SK-N-SH (cell line): ENCODE measurements at regions not wholly inside any gene's neighbourhood (a gene's known extent, or its start where the extent isn't known, plus 50 kb on each side); places are given as distances from the start of the nearest gene placed in this dataset.

Source experiments
- CTCF ChIA-PET: fragments of 300-600, 350-600 bp; formaldehyde crosslinking; extraction: SDS; loops from one replicate; lab custom pipeline; 2021; lab: Yijun Ruan, JAX
- POLR2A ChIA-PET: fragments of 350-600 bp; sonication (Branson Sonifier 250); formaldehyde crosslinking; extraction: SDS; loops from one replicate; lab custom pipeline; 2020; ENCODE audit warnings: antibody characterized with exemption, inconsistent platforms; lab: Yijun Ruan, JAX
- DNase-seq: peaks from one replicate; pipeline ENCODE4 v3.0.0; 2012
- H2AFZ ChIP-seq: fragments of 200-600 bp; sonication (generic); 2 replicates; pipeline ENCODE4 v1.8.1; 2016; ENCODE audit warnings: antibody characterized with exemption, mild to moderate bottlenecking, low read depth
- H3F3A ChIP-seq: fragments of 200-600 bp; sonication (generic); replicated peaks from 2 replicates; pipeline ENCODE3; 2016; ENCODE audit warnings: antibody characterized with exemption, mild to moderate bottlenecking; ENCODE audit not compliant: insufficient read depth
- H3K27ac ChIP-seq, 2 experiments: fragments of 200-500 bp in 1 of 2; fragments of 200-600 bp in 1 of 2; sonication (Bioruptor generic) in 1 of 2; sonication (generic), shearing (Covaris generic) in 1 of 2; 2 replicates each; pipeline versions ENCODE4 v1.5.1 to v1.6.1; 2014 to 2016; ENCODE audit warnings: low read depth in 2 of 2, inconsistent platforms in 1 of 2, low read length in 1 of 2, mild to moderate bottlenecking in 1 of 2, mixed read lengths in 1 of 2
- H3K27me3 ChIP-seq: fragments of 200-600 bp; sonication (generic), shearing (Covaris generic); 2 replicates; pipeline ENCODE4 v1.6.1; 2016; ENCODE audit warnings: mixed run types; ENCODE audit not compliant: insufficient read depth
- H3K36me3 ChIP-seq, 2 experiments: fragments of 200-500 bp in 1 of 2; fragments of 200-600 bp in 1 of 2; sonication (Bioruptor generic) in 1 of 2; sonication (generic) in 1 of 2; replicated peaks in 1 of 2; 2 replicates each; pipeline versions ENCODE3 to v1.5.1; 2014 to 2016; ENCODE audit warnings: low read length in 1 of 2, mild to moderate bottlenecking in 1 of 2; ENCODE audit not compliant: insufficient read depth in 2 of 2, control insufficient read depth in 1 of 2
- H3K4me1 ChIP-seq, 2 experiments: fragments of 200-500 bp in 1 of 2; fragments of 200-600 bp in 1 of 2; sonication (Bioruptor generic) in 1 of 2; sonication (generic), shearing (Covaris generic) in 1 of 2; 2 replicates each; pipeline versions ENCODE4 v1.5.1 to v1.6.1; 2014 to 2016; ENCODE audit warnings: low read depth in 1 of 2, low read length in 1 of 2, mixed run types in 1 of 2; ENCODE audit not compliant: insufficient read depth in 2 of 2, control insufficient read depth in 1 of 2
- H3K4me2 ChIP-seq: fragments of 200-600 bp; sonication (generic), shearing (Covaris generic); 2 replicates; pipeline ENCODE4 v1.6.1; 2017; ENCODE audit warnings: mixed run types
- H3K4me3 ChIP-seq, 2 experiments: fragments of 200-500 bp in 1 of 2; fragments of 200-600 bp in 1 of 2; sonication (Bioruptor generic) in 1 of 2; sonication (generic), shearing (Covaris generic) in 1 of 2; 2 replicates each; pipeline versions ENCODE4 v1.5.1 to v1.8.1; 2014 to 2016; ENCODE audit warnings: low read depth in 2 of 2, inconsistent platforms in 1 of 2, low read length in 1 of 2, mild to moderate bottlenecking in 1 of 2, mixed read lengths in 1 of 2, moderate library complexity in 1 of 2
- H3K79me2 ChIP-seq: fragments of 200-600 bp; sonication (generic); 2 replicates; pipeline ENCODE4 v1.8.1; 2017; ENCODE audit warnings: mild to moderate bottlenecking; ENCODE audit not compliant: insufficient read depth
- H3K9ac ChIP-seq: fragments of 200-600 bp; sonication (generic); 2 replicates; pipeline ENCODE4 v1.6.1; 2017; ENCODE audit warnings: mixed run types
- H3K9me2 ChIP-seq: fragments of 200-600 bp; sonication (generic); 2 replicates; pipeline ENCODE4 v1.6.1; 2017; ENCODE audit warnings: mixed run types
- H3K9me3 ChIP-seq: fragments of 200-600 bp; sonication (generic); 2 replicates; pipeline ENCODE4 v1.6.1; 2017; ENCODE audit warnings: mixed run types, mild to moderate bottlenecking, moderate library complexity
- H4K20me1 ChIP-seq: fragments of 200-600 bp; sonication (generic); 2 replicates; pipeline ENCODE4 v1.6.1; 2017; ENCODE audit warnings: mild to moderate bottlenecking, mixed run types; ENCODE audit not compliant: insufficient read depth
- ELF1 ChIP-seq: IDR thresholded peaks from 2 replicates; pipeline ENCODE4 v1.4.0; 2012
- EP300 ChIP-seq, 2 experiments: IDR thresholded peaks; 2 replicates each; pipeline versions ENCODE4 v1.4.0 to v1.6.1; 2012; ENCODE audit warnings: borderline replicate concordance in 1 of 2, low read depth in 1 of 2, low read length in 1 of 2
- EZH2phosphoT487 ChIP-seq: fragments of 200-600 bp; sonication (generic); IDR thresholded peaks from 2 replicates; pipeline ENCODE4 v1.6.1; 2017; ENCODE audit warnings: low read depth, mixed run types, mild to moderate bottlenecking, antibody characterized with exemption, moderate library complexity, borderline replicate concordance
- FOXM1 ChIP-seq: IDR thresholded peaks from 2 replicates; pipeline ENCODE4 v1.4.0; 2012; ENCODE audit warnings: low read depth, mild to moderate bottlenecking
- GABPA ChIP-seq: IDR thresholded peaks from 2 replicates; pipeline ENCODE4 v1.4.0; 2012; ENCODE audit warnings: low read depth, mild to moderate bottlenecking
- GATA2 ChIP-seq: sonication (generic); formaldehyde crosslinking; IDR thresholded peaks from 2 replicates; pipeline ENCODE4 v1.5.0; 2020; ENCODE audit warnings: mild to moderate bottlenecking, missing genetic modification reagents
- MEF2A ChIP-seq: IDR thresholded peaks from 2 replicates; pipeline ENCODE4 v1.4.0; 2012; ENCODE audit warnings: low read depth, borderline replicate concordance
- NRF1 ChIP-seq: IDR thresholded peaks from 2 replicates; pipeline ENCODE4 v1.6.1; 2012; ENCODE audit warnings: low read depth, mild to moderate bottlenecking, low read length
- PBX3 ChIP-seq: IDR thresholded peaks from 2 replicates; pipeline ENCODE4; 2012
- POLR2AphosphoS5 ChIP-seq: IDR thresholded peaks from 2 replicates; pipeline ENCODE4 v1.6.1; 2012; ENCODE audit warnings: low read depth, low read length
- RAD21 ChIP-seq: IDR thresholded peaks from 2 replicates; pipeline ENCODE4 v1.6.1; 2012; ENCODE audit warnings: mild to moderate bottlenecking, low read length
- TEAD4 ChIP-seq: IDR thresholded peaks from 2 replicates; pipeline ENCODE4 v1.4.0; 2012; ENCODE audit warnings: mild to moderate bottlenecking, borderline replicate concordance; ENCODE audit not compliant: insufficient read depth
- USF2 ChIP-seq: fragments of 150-350 bp; IDR thresholded peaks from 2 replicates; pipeline ENCODE4 v1.6.1; 2017; ENCODE audit warnings: antibody characterized with exemption, low read length, low read depth, borderline replicate concordance
- YY1 ChIP-seq: IDR thresholded peaks from 2 replicates; pipeline ENCODE4 v1.4.0; 2012; ENCODE audit warnings: low read depth, mild to moderate bottlenecking
- WGBS: methylation state at CpG from one replicate; pipeline ENCODE4 v1.1.6; 2017; ENCODE audit warnings: low lambda C conversion rate; 5-methylcytosine and 5-hydroxymethylcytosine counted together
- TF ChIP-seq, protein P1 (sequence below): fragments of 150-350 bp; IDR thresholded peaks from 2 replicates; pipeline ENCODE4 v1.6.1; 2016; ENCODE audit warnings: mild to moderate bottlenecking, low read depth, low read length
- TF ChIP-seq, protein P2 (sequence below): fragments of 200-600 bp; sonication (generic); IDR thresholded peaks from 2 replicates; pipeline ENCODE4 v1.6.1; 2017; ENCODE audit warnings: antibody characterized with exemption, mild to moderate bottlenecking, moderate library complexity
- TF ChIP-seq, protein P3 (sequence below): IDR thresholded peaks from 2 replicates; pipeline ENCODE4 v1.4.0; 2012; ENCODE audit warnings: low read depth, borderline replicate concordance

DNA sequence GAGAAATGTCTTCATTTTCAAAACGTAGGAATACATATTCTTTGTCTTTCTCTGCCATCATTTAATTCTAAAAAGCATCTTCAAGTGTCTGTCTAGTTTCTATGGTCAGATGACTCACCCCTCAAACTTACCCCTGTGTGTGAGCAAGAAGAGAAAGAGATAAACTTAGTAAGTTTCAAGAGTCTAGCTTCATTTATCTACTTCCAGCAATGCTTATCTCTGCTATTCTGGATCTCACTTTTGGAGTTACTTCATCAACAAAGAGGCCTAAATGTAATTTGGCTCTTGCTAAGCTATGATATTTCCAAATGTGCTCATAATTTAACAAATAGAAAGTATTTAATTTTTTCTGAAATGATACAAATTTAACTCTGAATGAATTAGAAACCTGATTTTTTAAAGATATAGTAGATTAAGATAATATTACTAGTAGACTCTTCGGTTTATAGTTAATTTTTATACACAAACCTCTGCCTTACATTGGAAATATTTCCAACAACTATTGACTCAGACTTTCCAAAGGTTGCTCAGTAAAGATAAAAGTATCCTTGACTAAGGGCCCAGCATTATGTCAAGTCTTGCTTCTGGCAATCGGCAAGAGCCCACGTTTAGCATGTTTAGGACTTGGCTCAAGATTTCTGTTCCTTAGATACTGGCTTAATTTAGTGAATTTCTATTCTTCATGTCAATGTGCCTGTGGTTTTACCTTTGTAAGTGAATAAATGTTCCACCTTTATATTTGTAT, 1511.0 kb upstream of the SLC10A2 start:
- Histone ChIP-seq H3K79me2 (no peaks in the 10 kb centered on the region), H3K9me3 (no peaks in the 10 kb centered on the region), H3K9me2 (no peaks in the 10 kb centered on the region), H4K20me1 (no peaks in the 10 kb centered on the region), H3K27ac (no peak overlapping the region), H3K4me1 (no peaks in the 10 kb centered on the region; a peak in 1 of 4 replicates), H3K4me3 (no peak overlapping the region), H3K4me2 (no peak overlapping the region), H3K27me3 (no peaks in the 10 kb centered on the region), H3K36me3 (no peaks in the 10 kb centered on the region), H3K9ac (no peak overlapping the region), H2AFZ (no peak overlapping the region), H3F3A (no peaks in the 10 kb centered on the region)
- ChIA-PET CTCF (interaction anchor here (1.5 kb wide), 1 partner anchor 12 kb away, joined by 3 read pairs; no protein-coding TSS in a partner anchor), POLR2A (no interaction called here)
- DNase-seq, result no peak
- 55% methylated on average over 4 of the region's 4 CpGs for WGBS
- TF ChIP-seq, protein P1, sequence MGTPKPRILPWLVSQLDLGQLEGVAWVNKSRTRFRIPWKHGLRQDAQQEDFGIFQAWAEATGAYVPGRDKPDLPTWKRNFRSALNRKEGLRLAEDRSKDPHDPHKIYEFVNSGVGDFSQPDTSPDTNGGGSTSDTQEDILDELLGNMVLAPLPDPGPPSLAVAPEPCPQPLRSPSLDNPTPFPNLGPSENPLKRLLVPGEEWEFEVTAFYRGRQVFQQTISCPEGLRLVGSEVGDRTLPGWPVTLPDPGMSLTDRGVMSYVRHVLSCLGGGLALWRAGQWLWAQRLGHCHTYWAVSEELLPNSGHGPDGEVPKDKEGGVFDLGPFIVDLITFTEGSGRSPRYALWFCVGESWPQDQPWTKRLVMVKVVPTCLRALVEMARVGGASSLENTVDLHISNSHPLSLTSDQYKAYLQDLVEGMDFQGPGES, result no peak
- TF ChIP-seq ELF1 (no peak), GATA2 (CRISPR knock-in tag) (no peak), RAD21 (no peak), EZH2phosphoT487 (no peak), YY1 (no peak), EP300 (IDR thresholded peaks at IDR 0.05; ENCODE audit: borderline replicate concordance in 1 of 2, low read depth in 1 of 2, low read length in 1 of 2) (no peak), NRF1 (no peak), TEAD4 (no peak), MEF2A (no peak), FOXM1 (no peak), GABPA (no peak), POLR2AphosphoS5 (no peak)
- TF ChIP-seq, protein P2, sequence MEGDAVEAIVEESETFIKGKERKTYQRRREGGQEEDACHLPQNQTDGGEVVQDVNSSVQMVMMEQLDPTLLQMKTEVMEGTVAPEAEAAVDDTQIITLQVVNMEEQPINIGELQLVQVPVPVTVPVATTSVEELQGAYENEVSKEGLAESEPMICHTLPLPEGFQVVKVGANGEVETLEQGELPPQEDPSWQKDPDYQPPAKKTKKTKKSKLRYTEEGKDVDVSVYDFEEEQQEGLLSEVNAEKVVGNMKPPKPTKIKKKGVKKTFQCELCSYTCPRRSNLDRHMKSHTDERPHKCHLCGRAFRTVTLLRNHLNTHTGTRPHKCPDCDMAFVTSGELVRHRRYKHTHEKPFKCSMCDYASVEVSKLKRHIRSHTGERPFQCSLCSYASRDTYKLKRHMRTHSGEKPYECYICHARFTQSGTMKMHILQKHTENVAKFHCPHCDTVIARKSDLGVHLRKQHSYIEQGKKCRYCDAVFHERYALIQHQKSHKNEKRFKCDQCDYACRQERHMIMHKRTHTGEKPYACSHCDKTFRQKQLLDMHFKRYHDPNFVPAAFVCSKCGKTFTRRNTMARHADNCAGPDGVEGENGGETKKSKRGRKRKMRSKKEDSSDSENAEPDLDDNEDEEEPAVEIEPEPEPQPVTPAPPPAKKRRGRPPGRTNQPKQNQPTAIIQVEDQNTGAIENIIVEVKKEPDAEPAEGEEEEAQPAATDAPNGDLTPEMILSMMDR, result no peak

- Histone ChIP-seq H3K36me3 (no peaks in the 10 kb centered on the region), H3K9me2 (no peaks in the 10 kb centered on the region), H3K4me3 (peak overlapping the region in 1 of 2 experiments; percentile 38; a peak in 1 of 4 replicates), H3K4me1 (peaks cover 0 to 8% of the 10 kb centered on the region in 2 experiments; a peak in 1 of 4 replicates), H4K20me1 (no peaks in the 10 kb centered on the region), H2AFZ (no peak overlapping the region; the same call in 1 of the 2 replicates), H3F3A (no peaks in the 10 kb centered on the region), H3K27ac (no peak overlapping the region), H3K79me2 (no peaks in the 10 kb centered on the region), H3K4me2 (0 out of 2 replicates have a peak overlapping the region, but pooled peaks have one; percentile 14), H3K9ac (no peak overlapping the region), H3K27me3 (no peaks in the 10 kb centered on the region; the same call in 1 of the 2 replicates), H3K9me3 (no peaks in the 10 kb centered on the region)
- 46% methylated on average over 2 of the region's 2 CpGs for WGBS
- CTCF ChIA-PET, result interaction anchor here (0.6 to 4.0 kb wide), 25 partner anchors 8 to 1962 kb away, joined by 3 to 58 read pairs (median 3); partner anchors contain the start of gene EFNB2
- POLR2A ChIA-PET, result no interaction called here
- no peak for DNase-seq
- TF ChIP-seq, protein P3, sequence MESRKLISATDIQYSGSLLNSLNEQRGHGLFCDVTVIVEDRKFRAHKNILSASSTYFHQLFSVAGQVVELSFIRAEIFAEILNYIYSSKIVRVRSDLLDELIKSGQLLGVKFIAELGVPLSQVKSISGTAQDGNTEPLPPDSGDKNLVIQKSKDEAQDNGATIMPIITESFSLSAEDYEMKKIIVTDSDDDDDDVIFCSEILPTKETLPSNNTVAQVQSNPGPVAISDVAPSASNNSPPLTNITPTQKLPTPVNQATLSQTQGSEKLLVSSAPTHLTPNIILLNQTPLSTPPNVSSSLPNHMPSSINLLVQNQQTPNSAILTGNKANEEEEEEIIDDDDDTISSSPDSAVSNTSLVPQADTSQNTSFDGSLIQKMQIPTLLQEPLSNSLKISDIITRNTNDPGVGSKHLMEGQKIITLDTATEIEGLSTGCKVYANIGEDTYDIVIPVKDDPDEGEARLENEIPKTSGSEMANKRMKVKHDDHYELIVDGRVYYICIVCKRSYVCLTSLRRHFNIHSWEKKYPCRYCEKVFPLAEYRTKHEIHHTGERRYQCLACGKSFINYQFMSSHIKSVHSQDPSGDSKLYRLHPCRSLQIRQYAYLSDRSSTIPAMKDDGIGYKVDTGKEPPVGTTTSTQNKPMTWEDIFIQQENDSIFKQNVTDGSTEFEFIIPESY, result no peak
- TF ChIP-seq, protein P2, result no peak
- TF ChIP-seq YY1, result no peak
- TF ChIP-seq USF2, result no peak
- TF ChIP-seq PBX3, result no peak
Observed at GRCh38 chr13:104571893-104572229, 1505.6 kb upstream of the SLC10A2 start.
